HUES48 (cell line): ENCODE measurements at regions not wholly inside any gene's neighbourhood (a gene's known extent, or its start where the extent isn't known, plus 50 kb on each side); places are given as distances from the start of the nearest gene placed in this dataset.
"Not testable (repeated sequence)": the region's sequence is repeated elsewhere in the genome, so short reads cannot be mapped to it uniquely, and the experiment has no call there.

Experiments
- H3K27ac ChIP-seq: one replicate; pipeline ENCODE4 v1.7.0; 2013; ENCODE audit warnings: low read depth, low read length, inconsistent platforms
- H3K27me3 ChIP-seq: 2 replicates; pipeline ENCODE4 v1.6.1; 2013; ENCODE audit warnings: mild to moderate bottlenecking, low read length; ENCODE audit not compliant: control insufficient read depth, insufficient read depth
- H3K36me3 ChIP-seq: 2 replicates; pipeline ENCODE4 v1.6.1; 2013; ENCODE audit warnings: low read length; ENCODE audit not compliant: control insufficient read depth, insufficient read depth
- H3K4me1 ChIP-seq: 2 replicates; pipeline ENCODE4 v1.6.1; 2013; ENCODE audit warnings: mild to moderate bottlenecking, low read length; ENCODE audit not compliant: control insufficient read depth, insufficient read depth
- H3K4me3 ChIP-seq: 2 replicates; pipeline ENCODE4 v1.5.1; 2013; ENCODE audit warnings: mild to moderate bottlenecking, low read depth, low read length
- H3K9ac ChIP-seq: 2 replicates; pipeline ENCODE4 v1.6.1; 2013; ENCODE audit warnings: mild to moderate bottlenecking, low read depth, low read length, moderate library complexity
- H3K9me3 ChIP-seq: 2 replicates; pipeline ENCODE4 v1.6.1; 2013; ENCODE audit warnings: low read length; ENCODE audit not compliant: control insufficient read depth, insufficient read depth

- H3K9ac ChIP-seq: not testable (repeated sequence)
These were observed 862.7 kb upstream of the NRXN1 start for GRCh38 chr2:51894584-51894983.

GRCh38 chr2:51888120-51888519 is 856.2 kb upstream of the NRXN1 start:
- no peaks in the 10 kb centered on the region for H3K9me3 ChIP-seq
- no peak overlapping the region for H3K4me3 ChIP-seq
- H3K27me3 ChIP-seq: no peaks in the 10 kb centered on the region
- peaks cover 4% of the 10 kb centered on the region; the same call in 1 of the 2 replicates for H3K4me1 ChIP-seq
- no peaks in the 10 kb centered on the region for H3K36me3 ChIP-seq
- H3K9ac ChIP-seq: no peak overlapping the region
- no peak overlapping the region for H3K27ac ChIP-seq

More at GRCh38 chr2:51894584-51894983, 862.7 kb upstream of the NRXN1 start:
- not testable (repeated sequence) for H3K4me1 ChIP-seq, H3K4me3 ChIP-seq, H3K27me3 ChIP-seq, H3K9me3 ChIP-seq, H3K36me3 ChIP-seq, H3K27ac ChIP-seq

GRCh38 chr2:51881673-51882072 is 849.7 kb upstream of the NRXN1 start:
- no peak overlapping the region for H3K4me3 ChIP-seq
- no peaks in the 10 kb centered on the region for H3K27me3 ChIP-seq
- H3K9ac ChIP-seq: no peak overlapping the region
- H3K36me3 ChIP-seq: no peaks in the 10 kb centered on the region
- no peak overlapping the region for H3K27ac ChIP-seq
- H3K4me1 ChIP-seq: no peaks in the 10 kb centered on the region
- H3K9me3 ChIP-seq: no peaks in the 10 kb centered on the region

- H3K4me3 ChIP-seq: no peak overlapping the region
- H3K27me3 ChIP-seq: no peaks in the 10 kb centered on the region
- no peak overlapping the region for H3K27ac ChIP-seq
- no peak overlapping the region for H3K9ac ChIP-seq
- no peaks in the 10 kb centered on the region for H3K4me1 ChIP-seq
- no peaks in the 10 kb centered on the region for H3K9me3 ChIP-seq
- H3K36me3 ChIP-seq: no peaks in the 10 kb centered on the region
These were observed 848.2 kb upstream of the NRXN1 start for GRCh38 chr2:51880153-51880552.

GRCh38 chr2:51866361-51866760 is 834.4 kb upstream of the NRXN1 start:
- Histone ChIP-seq H3K4me3 (no peak overlapping the region), H3K27me3 (no peaks in the 10 kb centered on the region), H3K4me1 (no peaks in the 10 kb centered on the region), H3K36me3 (no peaks in the 10 kb centered on the region), H3K27ac (no peak overlapping the region), H3K9ac (no peak overlapping the region), H3K9me3 (no peaks in the 10 kb centered on the region)

- H3K27me3 ChIP-seq: no peaks in the 10 kb centered on the region
- no peaks in the 10 kb centered on the region for H3K36me3 ChIP-seq
- no peaks in the 10 kb centered on the region for H3K9me3 ChIP-seq
- no peaks in the 10 kb centered on the region for H3K4me1 ChIP-seq
- no peak overlapping the region for H3K4me3 ChIP-seq
- H3K27ac ChIP-seq: no peak overlapping the region
- no peak overlapping the region for H3K9ac ChIP-seq
These were observed 827.3 kb upstream of the NRXN1 start for GRCh38 chr2:51859260-51859659.

- Histone ChIP-seq H3K4me1 (no peaks in the 10 kb centered on the region), H3K4me3 (no peak overlapping the region), H3K27ac (no peak overlapping the region), H3K9ac (no peak overlapping the region), H3K27me3 (no peaks in the 10 kb centered on the region), H3K36me3 (no peaks in the 10 kb centered on the region), H3K9me3 (no peaks in the 10 kb centered on the region)
These were observed 823.8 kb upstream of the NRXN1 start for GRCh38 chr2:51855683-51856082.

GRCh38 chr2:51846796-51847195 is 814.9 kb upstream of the NRXN1 start:
- H3K36me3 ChIP-seq: no peaks in the 10 kb centered on the region
- H3K4me3 ChIP-seq: no peak overlapping the region
- H3K9me3 ChIP-seq: peaks cover 3% of the 10 kb centered on the region; the same call in 1 of the 2 replicates
- H3K27ac ChIP-seq: no peak overlapping the region
- H3K4me1 ChIP-seq: peaks cover 10% of the 10 kb centered on the region; the same call in 1 of the 2 replicates
- H3K9ac ChIP-seq: no peak overlapping the region
- H3K27me3 ChIP-seq: no peaks in the 10 kb centered on the region

- no peaks in the 10 kb centered on the region for H3K36me3 ChIP-seq
These were observed 814.1 kb upstream of the NRXN1 start for GRCh38 chr2:51846018-51846417.

GRCh38 chr2:51844596-51844995 is 812.7 kb upstream of the NRXN1 start:
- peaks cover 10% of the 10 kb centered on the region; the same call in 1 of the 2 replicates for H3K4me1 ChIP-seq
- no peaks in the 10 kb centered on the region for H3K36me3 ChIP-seq
- H3K4me3 ChIP-seq: no peak overlapping the region
- no peaks in the 10 kb centered on the region for H3K27me3 ChIP-seq
- H3K27ac ChIP-seq: no peak overlapping the region
- H3K9me3 ChIP-seq: peaks cover 3% of the 10 kb centered on the region; the same call in 1 of the 2 replicates
- no peak overlapping the region for H3K9ac ChIP-seq

More at GRCh38 chr2:51846018-51846417, 814.1 kb upstream of the NRXN1 start:
- Histone ChIP-seq H3K27me3 (no peaks in the 10 kb centered on the region), H3K9ac (no peak overlapping the region), H3K4me1 (peaks cover 10% of the 10 kb centered on the region; the same call in 1 of the 2 replicates), H3K9me3 (peaks cover 3% of the 10 kb centered on the region; the same call in 1 of the 2 replicates), H3K27ac (no peak overlapping the region), H3K4me3 (no peak overlapping the region)

- Histone ChIP-seq H3K4me3 (no peak overlapping the region), H3K9ac (no peak overlapping the region), H3K27ac (no peak overlapping the region), H3K9me3 (no peaks in the 10 kb centered on the region), H3K36me3 (no peaks in the 10 kb centered on the region), H3K4me1 (no peaks in the 10 kb centered on the region), H3K27me3 (no peaks in the 10 kb centered on the region)
These were observed 797.5 kb upstream of the NRXN1 start for GRCh38 chr2:51829477-51829876.

- no peaks in the 10 kb centered on the region for H3K4me1 ChIP-seq
- no peaks in the 10 kb centered on the region for H3K36me3 ChIP-seq
- H3K4me3 ChIP-seq: no peak overlapping the region
- H3K27ac ChIP-seq: no peak overlapping the region
- H3K9me3 ChIP-seq: no peaks in the 10 kb centered on the region
- no peak overlapping the region for H3K9ac ChIP-seq
- no peaks in the 10 kb centered on the region for H3K27me3 ChIP-seq
These were observed 793.9 kb upstream of the NRXN1 start for GRCh38 chr2:51825823-51826222.
